Left colon (tissue), 2 donors: ENCODE measurements at regions not wholly inside any gene's neighbourhood (a gene's known extent, or its start where the extent isn't known, plus 50 kb on each side); places are given as distances from the start of the nearest gene placed in this dataset.

ENCODE experiments used
- ATAC-seq: fragments of 200-7000 bp; cut with Tn5 transposase; one replicate; pipeline ENCODE4 v1.9.1; 2020; ENCODE audit warnings: mild to moderate bottlenecking, moderate library complexity
- DNase-seq, 2 donors: peaks; one replicate each; pipeline ENCODE4 v3.0.0-alpha.2; 2020
- intact Hi-C, 2 donors: fragments of 100-400 bp; cut with DNase I in 1 of 2; cut with micrococcal nuclease in 1 of 2; formaldehyde crosslinking; loops; one replicate each; pipeline versions ENCODE4 v1.11.2 to v1.14.0; 2022; cut with DNase I, micrococcal nuclease
- donor health status: DM: no; HTN: no; CAD: no.
- donor health status: DM: yes; HTN: yes; CAD: no.

DNA sequence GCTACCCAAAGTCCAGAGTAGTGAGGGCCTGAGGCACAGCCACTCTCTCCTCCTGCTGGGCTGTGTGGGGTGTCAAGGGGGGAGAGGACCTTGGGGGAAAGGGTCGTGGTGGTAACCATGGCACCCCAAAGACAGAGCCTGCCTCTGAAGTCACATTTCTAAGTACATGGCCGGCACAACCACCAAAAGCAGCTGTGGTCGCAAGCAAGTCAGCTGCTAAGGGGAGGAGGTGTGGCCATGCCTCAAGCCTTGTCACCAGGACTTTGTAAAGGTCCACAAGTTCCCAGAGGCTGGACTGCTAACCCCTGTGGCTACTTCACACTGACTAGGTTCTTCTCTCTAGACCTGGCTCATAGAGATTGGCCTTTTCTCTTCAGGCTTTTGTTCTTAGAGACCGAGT is 310.6 kb downstream of the LMX1A start:
- intact Hi-C loops: no loop called here
- ATAC-seq: no peak
- DNase-seq: no peak

DNA sequence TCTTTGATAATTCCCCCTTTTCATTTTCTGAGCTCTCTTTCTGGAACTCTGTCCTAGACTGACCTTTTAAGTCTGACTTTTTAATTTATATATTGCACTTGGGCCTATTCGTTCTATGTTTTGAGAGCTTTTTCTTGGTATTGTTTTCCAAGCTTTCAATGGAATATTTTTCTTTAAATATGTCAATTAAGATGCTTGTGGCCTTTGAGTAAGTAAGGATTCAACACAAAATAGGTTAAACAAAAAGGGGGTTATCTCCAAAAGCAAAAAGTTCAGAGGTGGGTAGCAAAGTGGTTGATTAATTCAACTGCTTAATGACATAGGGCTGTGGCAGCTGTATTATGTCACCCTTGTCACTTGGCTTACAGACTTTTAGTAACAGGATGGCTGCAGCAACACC is 315.9 kb downstream of the LMX1A start:
- DNase-seq: no peak
- no peak for ATAC-seq
- intact Hi-C loops: no loop called here

DNA sequence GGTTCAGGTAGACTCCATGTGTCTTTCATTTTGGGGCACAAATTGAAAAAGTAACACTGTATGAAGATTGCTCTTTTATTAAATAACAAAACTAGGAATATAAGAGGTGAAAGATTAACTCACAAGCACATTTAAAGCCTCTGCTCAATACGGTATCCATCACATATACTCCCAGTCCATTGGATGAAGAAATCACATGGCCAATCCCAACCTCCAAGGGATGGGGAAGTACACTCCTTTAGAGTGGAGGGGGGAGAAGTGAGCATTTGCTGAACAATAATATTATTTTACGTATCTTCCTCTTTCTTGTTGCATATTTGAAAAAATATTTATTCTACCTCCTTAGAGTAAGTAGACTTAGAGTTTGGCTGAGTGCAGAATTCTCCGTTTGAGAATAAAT is 316.5 kb downstream of the LMX1A start:
- intact Hi-C loops: no loop called here
- ATAC-seq: no peak

DNA sequence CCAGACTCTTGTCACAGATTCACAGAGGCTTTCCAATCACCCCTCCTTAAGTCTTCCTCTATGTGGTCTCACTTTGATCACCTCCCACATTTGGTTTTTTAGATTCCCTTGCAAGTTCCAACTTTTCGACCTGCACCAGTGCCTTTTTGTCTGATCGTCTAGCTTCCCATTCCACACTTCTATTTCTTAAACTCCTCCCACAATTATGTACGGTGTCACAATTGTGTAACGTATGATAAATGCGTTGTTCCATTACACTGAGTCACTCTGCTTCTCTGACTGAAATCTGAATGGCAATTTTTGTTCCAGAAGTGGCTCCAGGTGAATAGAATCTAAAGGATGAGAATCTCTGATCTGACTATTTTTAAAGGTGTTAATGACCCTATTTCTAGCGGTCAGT is 320.1 kb downstream of the LMX1A start:
- ATAC-seq: no peak
- DNase-seq: no peak
- intact Hi-C loops: no loop called here

More for the DNA sequence above, 316.5 kb downstream of the LMX1A start:
- DNase-seq: no peak

DNA sequence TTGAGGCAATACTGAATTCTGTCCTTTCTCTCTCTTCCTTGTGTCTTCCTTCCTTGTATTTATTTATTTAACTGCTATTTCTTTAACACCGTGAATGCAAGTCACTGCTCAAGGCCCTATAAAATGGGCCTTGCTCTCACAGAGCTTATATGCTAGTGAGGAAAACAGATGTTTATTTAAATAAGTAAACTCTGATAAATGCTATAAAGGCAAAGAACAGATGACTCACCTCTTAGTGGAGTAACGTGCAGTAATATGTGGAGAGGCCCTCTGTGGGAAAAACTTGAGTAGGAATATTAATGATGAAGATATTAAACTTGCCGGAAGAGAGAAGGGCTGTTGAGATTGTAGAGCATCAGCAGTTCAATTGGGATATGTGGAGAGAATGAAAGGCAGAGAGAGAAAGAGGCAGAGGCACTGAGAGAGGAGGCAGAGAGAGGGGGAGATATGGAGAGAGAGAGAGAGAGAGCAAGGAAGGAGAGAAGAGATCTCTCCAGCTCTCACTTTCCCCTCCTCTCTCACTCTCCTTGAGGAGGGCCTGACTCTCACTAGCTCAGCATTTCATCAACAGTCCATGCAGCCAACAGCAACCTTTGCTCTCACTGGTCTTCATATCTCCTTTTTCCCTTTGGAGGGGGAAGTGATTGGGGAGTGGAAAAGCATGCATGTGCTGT is 322.2 kb downstream of the LMX1A start:
- ATAC-seq: no peak
- DNase-seq: no peak
- intact Hi-C loops: no loop called here

DNA sequence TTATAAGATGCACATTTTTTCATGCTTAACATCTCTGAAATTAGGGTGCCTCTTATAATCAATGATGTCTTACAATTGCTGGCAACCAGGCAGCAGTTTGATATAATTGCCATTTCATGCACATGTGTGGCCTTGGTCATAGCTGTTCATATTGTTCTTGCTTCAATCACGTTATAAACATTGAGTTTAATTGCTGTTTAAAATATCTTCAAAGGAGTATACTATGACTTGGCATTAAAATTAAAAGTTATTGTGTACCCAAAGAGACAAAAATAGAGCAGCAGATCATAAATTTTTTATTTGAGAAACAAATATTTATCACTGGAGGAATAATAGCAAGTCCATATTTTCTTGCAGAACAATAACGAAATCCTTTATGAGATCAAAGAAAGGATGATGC is 325.5 kb downstream of the LMX1A start:
- no peak for DNase-seq
- intact Hi-C loops: no loop called here
- no peak for ATAC-seq

DNA sequence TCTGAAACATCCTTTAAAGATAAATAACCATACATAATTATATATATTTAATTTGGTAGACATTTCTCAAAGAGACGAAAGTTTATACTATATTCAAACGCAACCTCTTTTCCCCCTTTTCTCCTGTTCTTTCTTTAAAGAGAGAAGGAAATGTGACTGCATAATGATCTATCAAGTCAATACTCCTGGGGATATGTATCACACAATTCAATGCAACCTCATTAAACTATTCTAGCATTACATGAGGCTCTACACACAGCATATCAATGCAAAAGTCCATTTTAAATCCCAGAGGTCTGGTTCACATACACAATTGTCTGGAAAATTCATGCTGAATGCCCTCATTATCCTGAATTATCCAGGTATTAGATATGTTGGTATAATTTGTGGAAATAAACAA is 330.7 kb downstream of the LMX1A start:
- intact Hi-C loops: no loop called here
- DNase-seq (no peak), ATAC-seq (no peak)

DNA sequence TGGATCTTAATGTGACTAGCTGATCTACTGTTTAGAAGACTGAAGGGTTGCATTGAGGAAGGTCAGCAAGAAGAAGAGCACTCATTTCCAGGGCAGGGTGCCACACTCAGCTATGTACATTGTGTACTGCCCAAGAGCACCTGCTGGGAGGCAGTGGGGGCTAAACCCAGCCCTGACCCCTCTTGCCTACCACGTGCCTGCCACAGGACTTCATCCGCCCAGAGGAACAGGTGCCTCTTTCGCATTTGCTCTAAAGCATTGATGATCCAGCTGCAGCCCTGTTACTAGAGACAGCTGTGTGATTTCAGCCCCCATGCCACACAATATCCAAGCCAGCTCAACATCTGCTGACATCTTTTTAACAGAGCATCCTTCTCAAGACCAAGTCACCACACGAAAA is 341.8 kb downstream of the LMX1A start:
- DNase-seq (no peak), ATAC-seq (no peak)
- intact Hi-C loops: no loop called here

DNA sequence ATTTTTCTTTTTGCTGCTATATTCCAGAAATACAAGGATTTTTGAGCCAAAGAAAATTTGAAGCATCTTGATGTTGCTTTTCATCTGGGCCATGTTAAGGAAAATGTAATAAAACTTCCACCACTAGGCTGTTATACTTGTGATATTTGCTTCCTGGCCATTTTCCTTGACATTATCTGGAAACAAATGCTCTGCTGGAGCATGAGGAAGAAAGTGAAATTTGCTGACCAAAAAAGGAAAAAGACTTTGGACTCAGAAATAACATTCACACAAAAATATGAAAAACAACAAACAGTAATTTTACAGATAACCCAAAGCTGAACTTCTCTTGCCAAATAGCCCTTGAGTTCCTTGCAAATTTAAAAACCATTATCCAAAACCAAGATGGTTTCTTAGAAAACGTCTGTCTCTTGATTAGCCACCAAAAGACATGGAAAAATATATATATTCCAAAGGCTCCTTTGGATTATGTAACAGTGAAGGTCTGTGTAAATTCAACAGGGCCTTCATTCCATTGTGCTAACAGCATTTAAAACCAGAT is 344.5 kb downstream of the LMX1A start:
- intact Hi-C loops: no loop called here
- DNase-seq: no peak
- no peak for ATAC-seq

DNA sequence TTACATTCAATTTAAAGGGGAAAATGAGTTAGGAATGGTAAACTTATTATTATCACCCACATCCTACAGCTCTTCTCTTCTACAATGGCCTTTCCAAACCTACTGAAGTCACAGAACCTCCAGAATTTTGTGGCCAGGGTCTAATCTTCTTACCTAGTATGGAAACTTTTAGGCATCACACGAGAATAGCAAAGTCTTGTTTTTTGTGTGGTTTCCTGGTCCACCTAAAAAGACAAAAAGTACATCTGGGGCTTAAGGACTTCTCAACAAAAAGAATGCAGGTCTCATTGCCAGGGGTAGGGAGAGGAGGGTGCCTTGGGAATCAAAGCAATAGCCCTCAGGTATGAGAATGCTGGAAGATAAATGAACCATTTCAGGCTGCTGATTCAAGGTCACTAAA is 345.3 kb downstream of the LMX1A start:
- intact Hi-C loops: no loop called here
- ATAC-seq (no peak), DNase-seq (no peak)

DNA sequence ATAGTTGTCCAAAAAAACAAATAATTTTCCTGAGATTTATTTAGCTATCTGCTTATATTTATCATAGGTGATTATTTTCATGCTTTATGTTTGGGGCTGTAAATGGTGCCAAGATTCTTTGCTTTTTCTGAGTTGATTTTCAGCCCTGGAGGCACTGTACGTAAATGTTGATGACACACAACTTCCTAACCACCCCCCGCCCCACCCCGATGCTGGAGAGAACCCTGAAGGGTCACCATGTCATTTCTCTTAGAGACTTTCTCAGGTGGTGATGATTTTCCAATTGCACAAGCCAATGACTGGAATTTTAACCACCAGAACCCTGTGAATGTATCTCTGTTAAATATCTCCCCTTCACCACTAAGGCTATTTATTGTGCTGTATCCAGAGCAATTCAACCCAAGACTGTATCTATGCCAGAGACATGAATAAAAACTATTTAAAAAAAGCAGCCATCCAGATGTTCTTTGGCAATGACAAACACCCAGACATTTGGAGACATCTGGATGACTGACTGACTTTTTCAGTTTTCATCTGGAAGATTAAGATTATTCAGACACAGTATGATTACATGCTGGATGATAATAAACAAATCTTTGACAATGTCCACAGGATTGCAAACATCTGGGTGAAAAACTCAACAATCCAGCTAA is 346.0 kb downstream of the LMX1A start:
- ATAC-seq (no peak), DNase-seq (no peak)
- intact Hi-C loops: no loop called here

DNA sequence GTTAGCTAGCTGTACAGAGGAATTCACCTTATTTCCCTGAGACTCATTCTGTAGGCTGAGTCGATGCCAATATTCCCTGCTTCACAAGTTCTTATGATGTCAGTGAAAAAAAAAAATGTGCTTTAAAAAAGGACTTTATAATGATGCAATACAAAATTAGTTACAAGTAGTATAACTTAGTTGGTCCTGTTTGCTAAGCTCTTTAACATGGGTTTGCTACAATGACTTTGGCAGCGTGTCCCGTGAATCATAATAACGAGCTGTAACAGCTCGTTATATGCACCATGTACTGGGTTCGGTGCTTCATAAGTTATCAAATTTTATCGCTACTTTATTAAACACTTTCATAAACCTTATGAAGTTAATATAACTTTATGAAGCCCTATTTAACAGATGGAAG is 349.7 kb downstream of the LMX1A start:
- intact Hi-C loops: no loop called here
- ATAC-seq: no peak

DNA sequence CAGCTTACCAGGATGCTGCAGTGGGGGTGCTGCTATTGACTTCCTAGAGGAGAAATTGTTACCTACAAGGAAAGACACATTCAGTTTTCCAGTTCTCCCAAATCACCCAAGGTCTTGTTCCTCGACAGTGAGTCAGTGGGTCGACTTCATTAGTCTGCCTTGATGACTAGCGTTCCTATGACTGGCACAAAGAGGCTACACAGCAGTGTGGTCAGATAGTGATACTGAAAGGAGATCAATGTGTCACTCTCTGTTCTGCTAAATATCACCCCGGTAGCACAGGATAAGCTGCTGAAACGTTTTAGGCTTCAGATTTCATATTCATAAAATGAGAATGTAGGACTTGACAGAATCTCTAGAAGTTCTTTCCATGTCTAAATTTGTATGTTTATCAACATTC is 357.4 kb downstream of the LMX1A start:
- intact Hi-C loops: no loop called here
- ATAC-seq (no peak), DNase-seq (no peak)

More for the DNA sequence above, 349.7 kb downstream of the LMX1A start:
- DNase-seq: no peak

DNA sequence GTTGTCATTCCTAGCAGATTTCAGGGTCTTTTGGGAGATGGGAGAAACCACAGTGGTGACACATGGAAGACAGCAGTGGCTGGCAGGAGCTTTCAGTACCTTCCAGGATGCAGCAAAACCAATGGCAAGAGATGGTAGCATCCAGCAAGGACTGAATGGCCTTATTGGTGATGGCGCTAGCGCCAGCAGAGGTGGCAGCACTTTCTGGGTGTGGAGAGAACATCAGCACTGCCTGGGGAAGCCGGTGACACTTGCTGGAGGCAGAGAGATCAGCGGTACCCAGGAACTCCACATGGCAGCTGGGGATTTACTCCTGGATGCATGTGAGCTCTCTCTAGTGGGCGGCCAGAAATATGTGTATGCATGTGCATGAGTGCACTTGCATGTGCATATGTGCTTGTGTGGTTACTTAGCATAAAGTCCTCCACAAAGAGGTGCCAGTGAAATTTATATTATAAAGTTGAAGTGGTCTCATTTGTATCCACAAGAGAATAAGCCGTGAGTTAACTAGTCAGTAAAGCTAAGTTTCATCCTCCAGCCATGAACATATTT is 364.7 kb downstream of the LMX1A start:
- intact Hi-C loops: no loop called here
- no peak for DNase-seq
- no peak for ATAC-seq

DNA sequence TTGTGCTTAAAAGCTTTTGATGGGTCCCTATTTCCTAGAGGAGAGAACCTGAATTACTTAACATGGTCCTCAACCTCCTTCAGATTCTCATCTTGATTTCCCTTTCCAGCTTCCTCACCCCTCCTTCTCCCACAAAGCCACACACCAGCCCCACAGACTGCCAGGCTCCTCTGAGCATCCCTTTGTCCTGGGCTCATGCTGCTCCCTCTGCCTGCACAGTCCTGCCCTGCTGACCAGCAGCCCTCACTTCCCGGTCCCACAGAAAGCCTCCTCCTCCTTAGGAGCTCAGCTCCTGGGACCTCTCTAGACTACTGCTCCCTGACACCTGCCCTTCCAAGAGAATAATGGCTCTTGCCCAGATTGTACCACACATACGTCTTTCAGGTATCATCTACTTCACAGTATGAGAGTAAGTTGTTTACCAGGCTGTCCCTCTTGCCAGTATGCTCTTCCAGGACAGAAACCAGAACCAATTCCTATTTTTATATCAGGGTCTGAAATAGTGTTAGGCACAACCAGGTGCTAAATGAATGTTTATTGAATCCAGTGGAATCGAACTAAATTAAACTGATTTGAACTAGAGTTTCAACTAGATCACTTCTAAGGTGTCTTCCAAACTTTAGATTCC is 373.4 kb downstream of the LMX1A start:
- intact Hi-C loops: no loop called here
- no peak for ATAC-seq
- no peak for DNase-seq

DNA sequence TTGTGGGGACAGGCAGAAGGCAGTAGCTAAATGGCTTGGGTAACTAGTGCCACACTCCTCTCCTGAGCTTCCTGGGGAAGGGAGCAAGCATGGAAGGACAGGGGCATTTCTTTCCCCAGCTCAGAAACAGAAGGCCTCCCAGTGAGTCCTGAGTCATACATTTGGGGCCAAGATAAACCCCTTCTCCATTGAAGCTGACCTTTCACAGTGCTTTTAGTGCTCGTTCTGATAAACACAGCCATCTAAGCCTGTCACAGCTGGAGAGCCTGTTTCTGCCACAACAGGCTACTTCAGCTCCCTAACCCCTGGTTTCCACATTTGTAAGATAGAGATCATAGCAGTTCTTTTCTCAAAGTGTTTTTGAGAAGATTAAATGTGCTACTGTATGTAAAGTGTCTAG is 374.0 kb downstream of the LMX1A start:
- intact Hi-C loops: no loop called here
- no peak for DNase-seq
- no peak for ATAC-seq

DNA sequence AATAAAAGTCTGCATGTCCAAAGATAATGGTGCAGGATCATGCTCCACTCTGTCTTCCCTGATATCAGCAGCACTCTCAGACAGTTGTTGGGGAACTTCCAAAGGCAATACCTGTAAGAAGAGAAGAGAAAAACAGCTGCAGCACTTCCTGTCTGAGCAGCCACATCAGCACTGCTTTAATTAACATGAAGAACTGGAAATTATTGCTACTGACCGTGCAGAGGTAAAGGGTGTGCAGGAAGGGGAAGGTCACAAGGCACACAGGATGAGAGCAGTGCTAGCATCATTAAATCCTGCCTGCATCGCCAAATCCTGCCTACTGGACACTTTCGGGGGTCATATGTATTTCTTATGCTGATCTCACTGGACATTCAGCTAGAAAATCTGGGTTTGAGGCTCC is 379.0 kb downstream of the LMX1A start:
- DNase-seq: no peak
- intact Hi-C loops: no loop called here
- no peak for ATAC-seq

DNA sequence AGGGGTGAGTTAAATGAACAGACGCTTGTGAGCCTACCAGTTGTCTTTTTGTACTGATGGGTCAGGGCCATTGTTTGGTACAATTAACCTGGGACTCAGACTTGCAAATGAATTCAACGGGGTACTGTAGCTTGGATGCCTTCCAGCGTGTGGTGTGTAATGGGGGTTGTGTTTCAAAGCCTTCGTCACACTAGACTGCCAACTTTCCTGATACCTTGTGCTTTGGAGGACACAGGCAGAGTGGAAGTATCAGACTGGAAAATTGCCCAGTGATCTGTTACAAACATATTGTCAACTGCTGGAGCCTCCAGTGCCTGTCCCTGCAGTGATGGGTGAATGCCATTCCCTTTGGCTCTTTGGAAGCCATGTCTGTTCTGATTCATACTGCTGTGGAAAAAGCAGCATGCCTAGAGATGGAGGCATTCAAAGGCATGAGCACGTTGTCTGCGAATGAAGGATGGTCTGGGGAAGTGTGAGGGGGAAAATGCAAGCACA is 384.5 kb downstream of the LMX1A start:
- intact Hi-C loops: no loop called here
- no peak for ATAC-seq

DNA sequence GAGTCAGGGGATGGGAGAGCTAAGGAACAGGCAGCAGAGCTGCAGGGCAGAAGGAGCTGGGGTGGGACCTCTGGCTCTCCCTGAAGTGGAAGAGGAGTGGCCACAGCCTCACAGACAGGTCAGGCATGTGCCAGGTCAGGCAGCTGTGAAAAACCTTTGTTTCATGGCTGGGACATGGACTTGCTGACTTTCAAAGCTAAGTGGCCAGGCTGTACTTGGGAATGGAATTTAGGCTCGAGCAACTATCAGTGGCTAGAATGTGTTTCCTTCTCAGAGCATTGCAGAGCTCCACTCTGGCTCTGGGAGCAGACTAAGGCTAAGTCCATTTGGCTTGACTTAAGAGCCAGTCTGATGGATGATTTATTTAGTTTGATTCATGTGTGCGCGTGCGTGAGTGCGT is 385.1 kb downstream of the LMX1A start:
- ATAC-seq (no peak), DNase-seq (no peak)
- intact Hi-C loops: no loop called here

More for the DNA sequence above, 384.5 kb downstream of the LMX1A start:
- DNase-seq: no peak

DNA sequence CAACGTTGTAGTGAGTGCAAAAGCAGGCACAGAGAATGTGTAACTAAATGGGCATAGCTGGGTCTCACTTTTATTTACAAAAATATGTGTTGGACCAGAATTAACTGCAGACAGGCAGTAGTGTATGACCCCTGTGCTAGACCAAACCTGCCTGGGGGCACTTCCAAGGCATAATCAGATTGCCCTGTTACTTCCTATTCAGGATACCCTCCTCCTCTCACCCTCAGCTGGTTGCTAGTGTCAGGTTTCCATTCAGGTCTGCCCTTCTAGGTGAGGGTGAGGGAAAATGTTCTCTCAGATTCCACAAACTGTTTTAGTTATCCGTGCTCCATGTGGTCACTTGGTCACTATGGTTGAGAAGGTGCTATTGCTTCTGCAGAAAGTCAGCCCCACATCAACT is 387.3 kb downstream of the LMX1A start:
- ATAC-seq (no peak), DNase-seq (no peak)
- intact Hi-C loops: no loop called here
